ENCODE measurements at regions not wholly inside any gene's neighbourhood (a gene's known extent, or its start where the extent isn't known, plus 50 kb on each side); places are given as distances from the start of the nearest gene placed in this dataset.

DNA sequence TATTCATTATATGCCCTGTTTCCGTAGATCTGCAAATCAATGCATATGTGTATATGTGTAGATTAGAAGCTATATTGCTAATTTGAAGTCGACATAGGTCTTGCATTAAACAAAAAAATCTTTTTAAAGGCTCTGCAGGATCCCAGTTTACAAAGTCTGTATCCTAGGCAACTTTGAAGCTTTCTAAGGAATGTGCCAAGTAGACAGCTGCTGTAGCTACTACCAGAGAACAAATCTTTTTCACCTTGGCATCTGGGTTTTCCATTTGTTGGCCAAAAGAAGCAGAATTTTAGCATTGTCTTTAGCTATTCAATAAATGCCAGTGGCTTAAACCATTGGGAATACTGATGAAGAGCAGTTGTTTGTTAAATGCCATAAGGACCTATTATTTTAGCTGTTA, 88.0 kb downstream of the NAA11 start:
- TF ChIP-seq EZH2phosphoT487 (IDR thresholded peaks at IDR 0.05; ENCODE audit: borderline replicate concordance, low read length) (no peak), CTCF (conservative IDR thresholded peaks at IDR 0.05; ENCODE audit: low read depth, low read length) (no peak), EZH2 (IDR thresholded peaks at IDR 0.05; ENCODE audit: low read length, unreplicated experiment) (no peak)

All from PC-3 (cell line).